ENCODE measurements at regions not wholly inside any gene's neighbourhood (a gene's known extent, or its start where the extent isn't known, plus 50 kb on each side); places are given as distances from the start of the nearest gene placed in this dataset.

DNA sequence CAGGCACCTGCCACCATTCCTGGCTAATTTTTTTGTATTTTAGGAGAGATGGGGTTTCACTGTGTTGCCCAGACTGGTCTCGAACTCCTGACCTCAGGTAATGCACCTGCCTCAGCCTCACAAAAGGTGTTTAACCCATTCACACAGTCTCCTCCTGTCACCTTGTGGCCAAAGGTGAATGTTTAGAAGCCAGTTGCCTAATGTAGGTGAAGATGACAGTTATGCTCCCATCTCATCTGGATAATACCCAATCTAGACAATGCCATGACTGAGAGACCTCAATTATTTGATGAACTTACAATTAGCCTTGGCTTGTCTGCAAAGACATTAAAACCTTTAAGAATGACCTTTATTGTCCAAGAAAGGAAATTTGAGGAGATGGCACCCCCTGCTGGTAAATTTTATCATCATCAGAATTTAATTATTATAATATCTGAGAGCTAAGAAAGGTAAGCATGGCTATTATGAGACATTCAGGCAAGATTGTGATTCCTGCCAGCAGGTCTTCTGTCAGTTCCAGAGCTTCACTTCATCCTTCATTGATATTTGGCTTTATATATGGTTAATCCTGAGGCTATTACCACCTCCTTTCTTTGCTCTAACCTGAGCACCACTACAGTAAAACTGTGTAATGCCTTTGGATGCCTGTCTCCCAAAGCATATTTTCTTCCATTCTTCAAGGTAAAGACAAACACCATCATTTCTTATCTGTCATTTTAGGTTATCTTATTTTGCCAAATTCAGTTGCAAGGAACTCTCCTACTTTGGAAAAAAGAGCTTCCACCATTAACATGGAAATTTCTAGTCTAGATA, 117.6 kb downstream of the FAM124B start:
- Histone ChIP-seq H2BK15ac (ENCODE audit: low read length) (no peak overlapping the region), H3K79me2 (ENCODE audit: control insufficient read depth in 1 of 2, insufficient read depth in 2 of 2, low read length in 2 of 2) (no peaks in the 10 kb centered on the region), H3K9ac (replicated peaks in 1 of 4; ENCODE audit: extremely low read depth in 1 of 4, low read depth in 3 of 4, low read length in 3 of 4) (no peak overlapping the region), H4K5ac (ENCODE audit: insufficient read length, low read depth, low read length) (no peak overlapping the region), H3K79me1 (ENCODE audit: low read depth, low read length) (no peaks in the 10 kb centered on the region), H3K23ac (ENCODE audit: insufficient read length) (no peak overlapping the region), H3K36me3 (ENCODE audit: control insufficient read depth in 2 of 4, insufficient read depth in 4 of 4, low read length in 3 of 4) (no peaks in the 10 kb centered on the region), H2BK12ac (ENCODE audit: low read depth, low read length) (no peak overlapping the region), H4K20me1 (replicated peaks in 1 of 2; ENCODE audit: control insufficient read depth in 1 of 2, insufficient read depth in 2 of 2, low read length in 2 of 2) (no peaks in the 10 kb centered on the region), H3K4ac (replicated peaks; ENCODE audit: insufficient read length, low read depth, low read length) (no peak overlapping the region), H2BK5ac (ENCODE audit: low read depth, low read length) (no peak overlapping the region), H2AK5ac (ENCODE audit: low read depth, low read length) (no peak overlapping the region), H3K9me3 (ENCODE audit: insufficient read depth in 2 of 2, low read depth in 1 of 2, low read length in 1 of 2) (no peaks in the 10 kb centered on the region), H3K4me2 (ENCODE audit: insufficient read depth in 1 of 2, low read depth in 2 of 2, low read length in 2 of 2) (no peak overlapping the region), H2BK20ac (ENCODE audit: low read length) (no peak overlapping the region), H3K23me2 (ENCODE audit: low read depth, low read length) (no peaks in the 10 kb centered on the region; the same call in 1 of the 2 replicates), H4K8ac (ENCODE audit: extremely low read depth, insufficient read depth, low read length) (no peak overlapping the region), H2BK120ac (replicated peaks; ENCODE audit: low read depth, low read length) (no peak overlapping the region), H3K56ac (replicated peaks; ENCODE audit: insufficient read length, low read depth, low read length) (no peak overlapping the region), H3K18ac (ENCODE audit: extremely low read depth, low read length) (no peak overlapping the region), H3K4me3 (ENCODE audit: extremely low read depth in 1 of 4, insufficient read depth in 2 of 4, low read depth in 3 of 4, low read length in 4 of 4) (no peak overlapping the region), H4K91ac (replicated peaks; ENCODE audit: insufficient read length, low read length) (no peak overlapping the region), H3K4me1 (replicated peaks in 1 of 4; ENCODE audit: control insufficient read depth in 3 of 4, insufficient read depth in 4 of 4, low read length in 3 of 4) (no peaks in the 10 kb centered on the region), H3K27me3 (replicated peaks in 1 of 4; ENCODE audit: control insufficient read depth in 3 of 4, extremely low read depth in 1 of 4, insufficient read depth in 3 of 4, low read length in 3 of 4) (peaks cover 0 to 1% (median 0%) of the 10 kb centered on the region in 4 experiments; a peak in 1 of 7 replicates), H3K27ac (ENCODE audit: low read depth, low read length) (no peak overlapping the region), H3K14ac (ENCODE audit: insufficient read length) (no peak overlapping the region), H2AFZ (ENCODE audit: low read length) (no peak overlapping the region)
- 78% methylated on average over 1 of the region's 1 CpG; no CpG with 5 or more reads in 1 of the 2 experiments for WGBS, 2 experiments (ENCODE audit: extremely low coverage in 1 of 2, insufficient coverage in 1 of 2, insufficient read length in 1 of 2, insufficient replicate concordance in 2 of 2, low coverage in 1 of 2, low lambda C conversion rate in 2 of 2, missing lambda C conversion rate in 1 of 2)
- FAIRE-seq (peak; percentile 24), DNase-seq (ENCODE audit: low read depth in 1 of 2, low spot score in 2 of 2) (no peak)
- POLR2A ChIA-PET (ENCODE audit: partially characterized antibody) = interaction anchor here (1.3 kb wide), 1 partner anchor 314 kb away, joined by 6 read pairs; no protein-coding TSS in a partner anchor
- no peak for TF ChIP-seq GTF2F1 (IDR thresholded peaks at IDR 0.05; ENCODE audit: borderline replicate concordance, low read depth, low read length)
- TF ChIP-seq, protein P1, sequence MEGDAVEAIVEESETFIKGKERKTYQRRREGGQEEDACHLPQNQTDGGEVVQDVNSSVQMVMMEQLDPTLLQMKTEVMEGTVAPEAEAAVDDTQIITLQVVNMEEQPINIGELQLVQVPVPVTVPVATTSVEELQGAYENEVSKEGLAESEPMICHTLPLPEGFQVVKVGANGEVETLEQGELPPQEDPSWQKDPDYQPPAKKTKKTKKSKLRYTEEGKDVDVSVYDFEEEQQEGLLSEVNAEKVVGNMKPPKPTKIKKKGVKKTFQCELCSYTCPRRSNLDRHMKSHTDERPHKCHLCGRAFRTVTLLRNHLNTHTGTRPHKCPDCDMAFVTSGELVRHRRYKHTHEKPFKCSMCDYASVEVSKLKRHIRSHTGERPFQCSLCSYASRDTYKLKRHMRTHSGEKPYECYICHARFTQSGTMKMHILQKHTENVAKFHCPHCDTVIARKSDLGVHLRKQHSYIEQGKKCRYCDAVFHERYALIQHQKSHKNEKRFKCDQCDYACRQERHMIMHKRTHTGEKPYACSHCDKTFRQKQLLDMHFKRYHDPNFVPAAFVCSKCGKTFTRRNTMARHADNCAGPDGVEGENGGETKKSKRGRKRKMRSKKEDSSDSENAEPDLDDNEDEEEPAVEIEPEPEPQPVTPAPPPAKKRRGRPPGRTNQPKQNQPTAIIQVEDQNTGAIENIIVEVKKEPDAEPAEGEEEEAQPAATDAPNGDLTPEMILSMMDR (IDR thresholded peaks at IDR 0.05; ENCODE audit: control extremely low read depth in 1 of 3, insufficient read depth in 1 of 3, low read depth in 1 of 3, low read length in 3 of 3) = peak in 2 of 3 experiments; percentile 75 to 76; a peak in 3 of 4 replicates
- no peak for TF ChIP-seq SIN3A (conservative IDR thresholded peaks at IDR 0.05 in 1 of 2, IDR thresholded peaks at IDR 0.05 in 1 of 2; ENCODE audit: low read depth in 1 of 2, low read length in 2 of 2)
- TF ChIP-seq RAD21 (IDR thresholded peaks at IDR 0.05 in 1 of 2, conservative IDR thresholded peaks at IDR 0.05 in 1 of 2; ENCODE audit: low read depth in 2 of 2, low read length in 2 of 2) = peak; percentile 74 to 79
- CTCF ChIA-PET (ENCODE audit: partially characterized antibody) = interaction anchor here (0.6 to 13.0 kb wide), 57 partner anchors 8 to 823 kb away, joined by 3 to 436 read pairs (median 4); partner anchors contain the start of gene SERPINE2
